ENCODE measurements at regions not wholly inside any gene's neighbourhood (a gene's known extent, or its start where the extent isn't known, plus 50 kb on each side); places are given as distances from the start of the nearest gene placed in this dataset.

- no peak for TF ChIP-seq CTCF (IDR thresholded peaks at IDR 0.05; ENCODE audit: borderline replicate concordance, control extremely low read depth, extremely low read depth, insufficient read depth, missing control alignments)
- no peak for DNase-seq (ENCODE audit: low spot score)
Observed at GRCh38 chr4:156596026-156596425, 375.6 kb downstream of the PDGFC start.

GRCh38 chr4:156595041-156595440 lies 376.6 kb downstream of the PDGFC start:
- in situ Hi-C loops (cut with MboI; ENCODE audit: low sequenced_read_pairs, unreplicated experiment) = no loop called here
- DNase-seq (ENCODE audit: low spot score) = no peak
- no peak for TF ChIP-seq CTCF (IDR thresholded peaks at IDR 0.05; ENCODE audit: borderline replicate concordance, control extremely low read depth, extremely low read depth, insufficient read depth, missing control alignments)

More at GRCh38 chr4:156596026-156596425, 375.6 kb downstream of the PDGFC start:
- in situ Hi-C loops (cut with MboI; ENCODE audit: low sequenced_read_pairs, unreplicated experiment) = no loop called here

GRCh38 chr4:156594624-156595023 lies 377.0 kb downstream of the PDGFC start:
- no peak for DNase-seq (ENCODE audit: low spot score)
- TF ChIP-seq CTCF (IDR thresholded peaks at IDR 0.05; ENCODE audit: borderline replicate concordance, control extremely low read depth, extremely low read depth, insufficient read depth, missing control alignments) = no peak
- in situ Hi-C loops (cut with MboI; ENCODE audit: low sequenced_read_pairs, unreplicated experiment) = no loop called here

- TF ChIP-seq CTCF (IDR thresholded peaks at IDR 0.05; ENCODE audit: borderline replicate concordance, control extremely low read depth, extremely low read depth, insufficient read depth, missing control alignments) = no peak
- no peak for DNase-seq (ENCODE audit: low spot score)
- in situ Hi-C loops (cut with MboI; ENCODE audit: low sequenced_read_pairs, unreplicated experiment) = no loop called here
Observed at GRCh38 chr4:156593464-156593863, 378.1 kb downstream of the PDGFC start.

GRCh38 chr4:156591679-156592078 lies 379.9 kb downstream of the PDGFC start:
- TF ChIP-seq CTCF (IDR thresholded peaks at IDR 0.05; ENCODE audit: borderline replicate concordance, control extremely low read depth, extremely low read depth, insufficient read depth, missing control alignments) = no peak
- in situ Hi-C loops (cut with MboI; ENCODE audit: low sequenced_read_pairs, unreplicated experiment) = no loop called here
- DNase-seq (ENCODE audit: low spot score) = no peak

- DNase-seq (ENCODE audit: low spot score) = no peak
- TF ChIP-seq CTCF (IDR thresholded peaks at IDR 0.05; ENCODE audit: borderline replicate concordance, control extremely low read depth, extremely low read depth, insufficient read depth, missing control alignments) = no peak
- in situ Hi-C loops (cut with MboI; ENCODE audit: low sequenced_read_pairs, unreplicated experiment) = no loop called here
Observed at GRCh38 chr4:156584100-156584499, 387.5 kb downstream of the PDGFC start.

GRCh38 chr4:156583265-156583664 lies 388.3 kb downstream of the PDGFC start:
- no peak for TF ChIP-seq CTCF (IDR thresholded peaks at IDR 0.05; ENCODE audit: borderline replicate concordance, control extremely low read depth, extremely low read depth, insufficient read depth, missing control alignments)
- in situ Hi-C loops (cut with MboI; ENCODE audit: low sequenced_read_pairs, unreplicated experiment) = no loop called here
- no peak for DNase-seq (ENCODE audit: low spot score)
